GM12878 (cell line): ENCODE measurements at regions not wholly inside any gene's neighbourhood (a gene's known extent, or its start where the extent isn't known, plus 50 kb on each side); places are given as distances from the start of the nearest gene placed in this dataset.
"Not testable (repeated sequence)": the region's sequence is repeated elsewhere in the genome, so short reads cannot be mapped to it uniquely, and the experiment has no call there.

ENCODE experiments used
- ATAC-seq: fragments of 200-7000 bp; cut with Tn5 transposase; 3 replicates; pipeline ENCODE4 v1.9.1; 2020; ENCODE audit warnings: mild to moderate bottlenecking, moderate library complexity
- BruUV-seq: library from RNA; stranded (reverse); fragments of 400-500 nt; replicated peaks from 2 replicates; lab custom pipeline; 2021; lab: Mats Ljungman, UMichigan
- CTCF ChIA-PET: fragments of 300-600 bp; sonication (Branson Sonifier 250); formaldehyde crosslinking; extraction: SDS; loops from one replicate; lab custom pipeline; 2021; ENCODE audit warnings: inconsistent platforms; lab: Yijun Ruan, JAX
- POLR2A ChIA-PET: fragments of 350-600 bp; formaldehyde crosslinking; extraction: SDS; loops from one replicate; lab custom pipeline; 2021; ENCODE audit warnings: inconsistent platforms; lab: Charles Lee
- RAD21 ChIA-PET: fragments of 300-600 bp; sonication (Branson Sonifier 250); formaldehyde crosslinking; loops from one replicate; lab custom pipeline; 2023; ENCODE audit warnings: antibody characterized with exemption; ENCODE audit not compliant: unreplicated experiment; lab: Charles Lee
- SMC1A ChIA-PET: fragments of 300-600 bp; sonication (Branson Sonifier 250); formaldehyde crosslinking; loops from one replicate; lab custom pipeline; 2023; ENCODE audit not compliant: unreplicated experiment, uncharacterized antibody; lab: Charles Lee
- DNase-seq: peaks from one replicate; pipeline ENCODE4 v3.0.0-alpha.2; 2011; ENCODE audit warnings: low read depth, low spot score
- FAIRE-seq: peaks from 3 replicates; lab custom pipeline; 2011; peaks lifted over from hg19 to GRCh38; lab: Jason Lieb, UNC
- H2AFZ ChIP-seq: 2 replicates; pipeline ENCODE4 v1.6.0; 2011; ENCODE audit warnings: low read depth, low read length, control low read depth; ENCODE audit not compliant: control insufficient read depth
- H3K27ac ChIP-seq: 2 replicates; pipeline ENCODE4 v1.5.1; 2011; ENCODE audit warnings: control low read depth; ENCODE audit not compliant: control insufficient read depth, insufficient read depth
- H3K27me3 ChIP-seq, 2 experiments: replicated peaks in 1 of 2; 2 replicates each; pipeline versions ENCODE4 v1.6.0 to v1.6.1; 2011; ENCODE audit warnings: low read length in 1 of 2; ENCODE audit not compliant: control insufficient read depth in 2 of 2, insufficient read depth in 2 of 2
- H3K36me3 ChIP-seq, 2 experiments: 2 replicates each; pipeline ENCODE4 v1.5.1; 2011; ENCODE audit warnings: low read length in 1 of 2; ENCODE audit not compliant: control insufficient read depth in 2 of 2, insufficient read depth in 2 of 2
- H3K4me1 ChIP-seq: 2 replicates; pipeline ENCODE4 v1.6.1; 2011; ENCODE audit warnings: mild to moderate bottlenecking, low read length, moderate library complexity, mixed read lengths; ENCODE audit not compliant: control insufficient read depth, insufficient read depth
- H3K4me2 ChIP-seq: 2 replicates; pipeline ENCODE4 v1.6.0; 2011; ENCODE audit warnings: control low read depth; ENCODE audit not compliant: control insufficient read depth, insufficient read depth
- H3K4me3 ChIP-seq: fragments of 200-600 bp; sonication (generic); 2 replicates; pipeline ENCODE4 v1.5.1; 2016
- H3K79me2 ChIP-seq: 2 replicates; pipeline ENCODE4 v1.6.0; 2011; ENCODE audit warnings: low read length; ENCODE audit not compliant: control insufficient read depth, insufficient read depth
- H3K9ac ChIP-seq: 2 replicates; pipeline ENCODE4 v1.8.0; 2011; ENCODE audit warnings: low read length, control low read depth, mixed read lengths; ENCODE audit not compliant: control insufficient read depth, insufficient read depth
- H3K9me3 ChIP-seq: replicated peaks from 3 replicates; pipeline ENCODE4 v1.5.1; 2011; ENCODE audit warnings: mild to moderate bottlenecking, low read length; ENCODE audit not compliant: control insufficient read depth, insufficient read depth
- H4K20me1 ChIP-seq: 2 replicates; pipeline ENCODE4 v1.6.0; 2011; ENCODE audit not compliant: control insufficient read depth, insufficient read depth
- WGBS: methylation state at CpG from one replicate; pipeline ENCODE4 v1.1.6; 2016; ENCODE audit warnings: low lambda C conversion rate; ENCODE audit not compliant: insufficient replicate concordance, insufficient coverage; ENCODE audit errors: missing lambda C conversion rate; 5-methylcytosine and 5-hydroxymethylcytosine counted together
- in situ Hi-C: fragments of 300-500 bp; cut with MboI; formaldehyde crosslinking; loops from 9 replicates; pipeline ENCODE4 v1.14.3; 2018; ENCODE audit warnings: mixed read lengths
- intact Hi-C: fragments of 100-400 bp; cut with micrococcal nuclease; formaldehyde crosslinking; loops from one replicate; pipeline ENCODE4 v1.14.2; 2022; ENCODE audit not compliant: unreplicated experiment

GRCh38 chr7:75259454-75260003 lies 135.9 kb upstream of the TRIM73 start:
- in situ Hi-C loops, POLR2A ChIA-PET, SMC1A ChIA-PET, intact Hi-C loops, RAD21 ChIA-PET, CTCF ChIA-PET, H3K27ac ChIP-seq, H3K36me3 ChIP-seq, H3K4me1 ChIP-seq, H3K9ac ChIP-seq, H4K20me1 ChIP-seq, ATAC-seq, H3K4me2 ChIP-seq, H3K9me3 ChIP-seq, BruUV-seq, H3K4me3 ChIP-seq, H3K27me3 ChIP-seq, FAIRE-seq, H3K79me2 ChIP-seq, DNase-seq, H2AFZ ChIP-seq: not testable (repeated sequence)
- no CpG with 5 or more reads among the region's 6 CpGs for WGBS

DNA sequence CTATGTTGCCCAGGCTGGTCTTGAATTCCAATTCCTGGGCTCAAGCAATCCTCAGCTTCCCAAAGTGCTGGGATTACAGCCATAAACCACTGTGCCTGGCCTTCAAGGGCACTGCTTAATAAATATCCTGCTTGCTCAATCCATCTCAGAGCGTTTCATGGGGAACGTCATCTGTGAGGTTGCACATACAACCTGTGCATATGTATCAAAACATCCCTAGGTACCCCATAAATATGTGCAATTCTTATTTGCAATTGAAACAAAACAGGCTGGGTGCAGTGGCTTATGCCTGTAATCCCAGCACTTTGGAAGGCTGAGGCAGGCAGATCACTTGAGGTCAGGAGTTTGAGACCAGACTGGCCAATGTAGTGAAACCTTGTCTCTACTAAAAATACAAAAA lies 133.8 kb upstream of the TRIM73 start:
- RAD21 ChIA-PET, intact Hi-C loops, H3K9me3 ChIP-seq, H3K4me1 ChIP-seq, H3K27me3 ChIP-seq, H3K27ac ChIP-seq, FAIRE-seq, ATAC-seq, H3K79me2 ChIP-seq, H3K9ac ChIP-seq, DNase-seq, H3K36me3 ChIP-seq, in situ Hi-C loops, BruUV-seq, CTCF ChIA-PET, SMC1A ChIA-PET, H3K4me2 ChIP-seq, POLR2A ChIA-PET, H2AFZ ChIP-seq, H4K20me1 ChIP-seq, H3K4me3 ChIP-seq: not testable (repeated sequence)
- no CpG with 5 or more reads among the region's 2 CpGs for WGBS

- RAD21 ChIA-PET, H3K4me3 ChIP-seq, DNase-seq, H4K20me1 ChIP-seq, in situ Hi-C loops, H3K4me2 ChIP-seq, H3K36me3 ChIP-seq, H3K4me1 ChIP-seq, CTCF ChIA-PET, H3K9ac ChIP-seq, H3K27ac ChIP-seq, H3K79me2 ChIP-seq, FAIRE-seq, POLR2A ChIA-PET, H3K9me3 ChIP-seq, H3K27me3 ChIP-seq, intact Hi-C loops, H2AFZ ChIP-seq, SMC1A ChIA-PET: not testable (repeated sequence)
- ATAC-seq: peak; percentile 73
- TSS peak; percentile 55 for BruUV-seq
- no CpG with 5 or more reads among the region's 1 CpG for WGBS
Observed at GRCh38 chr7:75268158-75268557, 127.3 kb upstream of the TRIM73 start.

DNA sequence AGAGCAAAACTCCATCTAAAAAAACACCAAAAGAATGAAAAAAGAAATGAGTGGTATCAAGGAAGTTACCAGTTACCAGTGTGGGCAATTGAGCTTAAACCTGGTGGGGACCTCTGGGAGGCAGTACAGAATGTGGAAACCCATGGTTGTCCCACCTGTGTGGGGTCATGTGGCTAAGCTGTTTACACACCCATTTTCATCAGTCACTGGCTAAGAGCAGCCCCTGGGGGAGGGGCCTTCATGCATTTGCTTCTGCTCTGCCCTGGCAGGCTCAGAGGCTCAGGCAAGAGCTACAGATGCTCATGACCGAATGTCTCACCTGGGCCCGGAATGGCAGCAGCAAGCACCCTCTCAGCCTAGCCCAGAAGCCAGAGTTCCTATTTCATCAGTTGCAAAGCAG lies 126.3 kb upstream of the TRIM73 start:
- H3K9me3 ChIP-seq, in situ Hi-C loops, FAIRE-seq, CTCF ChIA-PET, SMC1A ChIA-PET, H3K27ac ChIP-seq, DNase-seq, RAD21 ChIA-PET, H3K4me2 ChIP-seq, H3K36me3 ChIP-seq, POLR2A ChIA-PET, H3K4me3 ChIP-seq, H3K27me3 ChIP-seq, H3K79me2 ChIP-seq, H3K4me1 ChIP-seq, H2AFZ ChIP-seq, intact Hi-C loops, H3K9ac ChIP-seq, BruUV-seq, H4K20me1 ChIP-seq: not testable (repeated sequence)
- WGBS: no CpG with 5 or more reads among the region's 2 CpGs
- peak; percentile 53 for ATAC-seq
